AG09309 (cell line): ENCODE measurements at regions not wholly inside any gene's neighbourhood (a gene's known extent, or its start where the extent isn't known, plus 50 kb on each side); places are given as distances from the start of the nearest gene placed in this dataset.

Source experiments
- DNase-seq: peaks from one replicate; pipeline ENCODE4 v3.0.0-alpha.2; 2010; ENCODE audit warnings: low read depth
- H3K4me3 ChIP-seq: 2 replicates; pipeline ENCODE4 v1.5.1; 2011; ENCODE audit warnings: mild to moderate bottlenecking, low read depth, low read length, moderate library complexity; ENCODE audit not compliant: control insufficient read depth
- CTCF ChIP-seq: IDR thresholded peaks from 2 replicates; pipeline ENCODE4 v1.5.1; 2011; ENCODE audit warnings: mild to moderate bottlenecking, low read depth, low read length, inconsistent platforms; ENCODE audit not compliant: insufficient read depth, control insufficient read depth; ENCODE audit errors: missing control alignments

DNA sequence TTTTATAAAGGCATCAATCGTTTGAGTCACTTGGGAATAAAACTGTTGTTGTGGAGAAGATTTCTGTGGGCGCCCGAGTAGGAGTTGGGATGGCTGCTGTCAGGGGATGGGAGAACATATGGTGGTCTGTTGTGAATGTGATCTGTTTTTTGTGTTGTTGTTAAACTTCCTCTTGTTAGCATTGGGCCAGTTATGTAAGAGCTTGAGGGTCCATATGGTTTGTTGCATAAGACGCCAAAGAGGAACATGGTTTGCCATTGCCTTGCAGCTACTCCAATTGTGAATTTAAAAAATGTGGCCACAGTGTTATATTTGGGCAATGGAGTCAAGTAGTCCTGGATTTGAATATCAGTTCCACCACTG lies 136.1 kb upstream of the JUN start:
- no peak for TF ChIP-seq CTCF
- H3K4me3 ChIP-seq: no peak overlapping the region
- no peak for DNase-seq

DNA sequence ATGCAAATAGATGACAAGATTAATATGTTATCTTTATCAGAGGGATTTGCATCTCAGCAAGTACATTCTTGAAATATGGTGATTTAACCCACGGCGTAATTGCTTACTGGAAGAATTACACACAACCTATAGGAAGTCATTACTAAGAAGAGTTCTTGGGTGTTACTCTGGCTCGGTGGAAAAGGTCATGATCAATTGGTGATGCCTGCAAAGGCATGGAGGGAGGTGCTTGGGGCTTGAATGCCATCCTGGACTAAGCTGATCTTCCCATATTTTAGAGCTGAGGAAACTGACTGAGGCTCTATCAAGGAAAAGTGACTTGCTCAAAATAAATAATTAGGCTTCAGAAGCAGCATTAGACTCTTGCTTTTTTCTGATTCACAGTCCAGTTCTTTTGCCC lies 137.5 kb upstream of the JUN start:
- H3K4me3 ChIP-seq: no peak overlapping the region
- TF ChIP-seq CTCF: no peak
- no peak for DNase-seq

DNA sequence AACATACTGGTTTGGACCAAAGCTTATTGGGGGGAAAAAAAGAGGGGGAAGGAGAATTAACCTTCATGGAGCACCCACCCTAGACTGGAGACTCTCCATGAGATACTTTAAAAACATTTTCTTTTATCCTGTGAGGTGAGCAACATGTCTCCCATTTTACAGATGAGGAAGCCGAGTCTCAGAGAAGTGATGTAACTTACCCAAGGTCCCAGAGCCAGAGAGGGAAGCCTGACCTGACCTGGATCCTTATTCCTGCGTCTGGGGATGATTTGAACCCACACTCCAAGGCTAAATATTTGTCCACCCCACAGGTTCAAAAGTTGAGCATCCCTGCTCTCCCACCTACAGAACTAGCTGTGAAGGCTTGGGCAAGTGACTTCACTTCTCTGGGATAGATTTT lies 137.9 kb upstream of the JUN start:
- no peak overlapping the region for H3K4me3 ChIP-seq
- DNase-seq: no peak
- no peak for TF ChIP-seq CTCF

DNA sequence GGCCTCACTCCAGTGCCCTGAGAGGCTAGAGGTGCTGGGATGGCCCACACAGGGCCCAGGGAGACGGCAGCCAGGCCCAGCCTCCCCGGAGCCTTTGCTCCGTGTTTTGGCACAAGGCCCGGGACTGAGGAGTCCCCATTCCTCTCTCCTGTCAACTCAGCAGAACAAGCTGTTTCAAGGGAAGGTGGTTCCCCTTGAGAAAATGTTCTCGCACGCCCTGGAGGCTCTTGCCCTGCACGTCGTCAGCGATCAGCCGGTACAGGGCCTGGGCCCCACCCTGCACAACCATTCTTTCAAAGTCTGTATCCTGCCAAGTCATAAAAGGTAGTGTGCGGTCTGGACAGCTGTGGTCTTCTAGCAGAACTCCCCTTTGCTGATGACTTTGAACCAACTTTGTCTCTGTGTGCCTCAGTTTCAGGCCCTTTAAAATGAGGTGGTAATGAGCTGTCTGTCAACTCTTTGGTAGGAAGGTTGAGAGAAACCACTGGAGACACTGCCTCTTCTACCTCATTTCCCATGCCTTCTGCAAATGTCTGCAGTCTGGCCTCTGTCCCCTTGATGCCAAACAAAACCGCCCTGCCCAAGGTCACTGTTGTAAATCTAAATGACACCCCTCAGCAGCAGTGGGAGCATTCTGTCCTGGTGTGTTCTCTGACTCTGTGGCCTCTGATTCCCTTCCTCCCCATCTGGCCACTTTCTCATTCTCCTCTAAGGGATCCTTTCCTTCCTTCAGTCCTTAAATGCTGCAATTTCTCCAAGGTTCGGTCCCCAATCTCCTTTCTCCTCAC lies 138.6 kb upstream of the JUN start:
- no peak for TF ChIP-seq CTCF
- no peak overlapping the region for H3K4me3 ChIP-seq
- no peak for DNase-seq

GRCh38 chr1:58923090-58923470 lies 139.2 kb upstream of the JUN start:
- no peak for TF ChIP-seq CTCF
- no peak overlapping the region for H3K4me3 ChIP-seq
- no peak for DNase-seq

- no peak for TF ChIP-seq CTCF
- no peak overlapping the region for H3K4me3 ChIP-seq
- DNase-seq: no peak
These were observed 140.2 kb upstream of the JUN start for GRCh38 chr1:58924016-58924565.

DNA sequence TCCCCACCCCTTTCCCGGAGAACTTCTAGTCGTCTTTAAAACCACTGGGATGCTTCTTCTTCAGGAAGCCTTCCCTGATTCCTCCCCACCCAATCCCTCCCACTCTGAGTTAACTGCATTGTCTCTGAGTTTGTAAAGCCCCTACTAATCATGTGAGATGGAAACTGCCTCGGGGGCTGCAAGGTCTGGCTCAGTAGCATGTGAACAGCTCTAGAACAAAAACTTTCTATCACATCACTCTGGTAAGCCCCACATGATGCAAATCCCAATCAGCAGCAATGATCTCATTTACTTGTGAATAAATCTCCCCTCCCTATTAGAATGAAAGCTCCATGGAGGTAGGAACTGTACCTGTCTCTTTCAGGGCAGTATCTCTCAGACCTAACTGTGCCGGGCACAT lies 141.0 kb upstream of the JUN start:
- no peak for DNase-seq
- H3K4me3 ChIP-seq: no peak overlapping the region
- TF ChIP-seq CTCF: no peak
